ENCODE measurements at regions not wholly inside any gene's neighbourhood (a gene's known extent, or its start where the extent isn't known, plus 50 kb on each side); places are given as distances from the start of the nearest gene placed in this dataset.

GRCh38 chr2:42858140-42859005 is 66.0 kb upstream of the HAAO start:
- TF ChIP-seq CTCF (IDR thresholded peaks at IDR 0.05 in 2 of 3, conservative IDR thresholded peaks at IDR 0.05 in 1 of 3; ENCODE audit: control insufficient read depth in 2 of 3, extremely low read depth in 1 of 3, insufficient read depth in 1 of 3, low read depth in 3 of 3, low read length in 3 of 3) (no peak), POLR2A (IDR thresholded peaks at IDR 0.05; ENCODE audit: low read depth, low read length) (no peak), STAT3 (IDR thresholded peaks at IDR 0.05; ENCODE audit: low read depth, low read length) (no peak), ZNF274 (IDR thresholded peaks at IDR 0.05; ENCODE audit: insufficient read depth, insufficient read length) (no peak)
